ENCODE measurements at regions not wholly inside any gene's neighbourhood (a gene's known extent, or its start where the extent isn't known, plus 50 kb on each side); places are given as distances from the start of the nearest gene placed in this dataset.

GRCh38 chr9:118558891-118559290, 810.3 kb downstream of the BRINP1 start:
- TF ChIP-seq RARB (CRISPR knock-in tag; IDR thresholded peaks at IDR 0.05) = no peak
- TF ChIP-seq ARNTL (CRISPR knock-in tag; IDR thresholded peaks at IDR 0.05; ENCODE audit: borderline replicate concordance, low read depth) = no peak
- no peak for TF ChIP-seq BACH2 (CRISPR knock-in tag; IDR thresholded peaks at IDR 0.05; ENCODE audit: borderline replicate concordance)
- TF ChIP-seq ZFP30 (CRISPR knock-in tag; IDR thresholded peaks at IDR 0.05) = no peak
- no peak for TF ChIP-seq CSDC2 (CRISPR knock-in tag; IDR thresholded peaks at IDR 0.05)
- no peak for TF ChIP-seq GLIS3 (CRISPR knock-in tag; IDR thresholded peaks at IDR 0.05)
- no peak for TF ChIP-seq TSHZ2 (CRISPR knock-in tag; IDR thresholded peaks at IDR 0.05)
- TF ChIP-seq ESRRG (CRISPR knock-in tag; IDR thresholded peaks at IDR 0.05) = no peak
